ENCODE measurements at regions not wholly inside any gene's neighbourhood (a gene's known extent, or its start where the extent isn't known, plus 50 kb on each side); places are given as distances from the start of the nearest gene placed in this dataset.
A peak's percentile ranks its signal among the peaks of the same experiment; 100 is the strongest.

DNA sequence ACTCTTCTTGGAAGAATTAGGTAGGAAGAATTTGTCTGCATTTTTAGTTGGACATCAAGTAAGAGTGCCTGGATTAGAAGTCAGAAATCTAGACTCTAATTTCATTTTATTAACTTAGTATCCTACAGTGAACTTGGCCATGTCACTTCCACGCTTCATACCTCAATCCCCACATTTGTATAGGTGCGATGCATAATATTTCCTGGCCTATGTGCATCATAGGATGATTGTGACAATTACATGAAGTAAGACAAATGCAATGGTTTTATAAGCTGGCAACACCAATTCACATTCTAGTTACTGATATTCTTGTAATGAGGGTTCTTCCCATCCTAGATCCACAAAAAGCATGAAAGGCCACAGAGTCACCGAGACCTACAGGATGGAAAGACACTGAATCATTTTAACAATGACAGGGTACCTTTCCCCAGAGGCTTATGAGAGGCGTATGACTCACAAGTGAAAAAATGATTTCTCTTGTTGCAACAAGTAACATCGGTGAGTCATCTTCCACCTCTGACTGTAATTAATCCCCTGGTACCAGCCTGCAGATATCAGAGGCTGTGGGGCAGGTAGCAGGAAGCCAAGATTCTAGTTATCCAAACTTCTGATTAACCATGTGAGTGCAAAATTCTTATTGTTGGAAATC lies 56.0 kb upstream of the OR5AK2 start:
- TF ChIP-seq JUND (IDR thresholded peaks at IDR 0.05; ENCODE audit: low read depth), result no peak
- in situ Hi-C loops (cut with HindIII; ENCODE audit: low pct_unique_long_range_greater_than_20kb, low sequenced_read_pairs), result no loop called here
- DNase-seq (ENCODE audit: low read depth in 1 of 2, low spot score in 1 of 2), result no peak

DNA sequence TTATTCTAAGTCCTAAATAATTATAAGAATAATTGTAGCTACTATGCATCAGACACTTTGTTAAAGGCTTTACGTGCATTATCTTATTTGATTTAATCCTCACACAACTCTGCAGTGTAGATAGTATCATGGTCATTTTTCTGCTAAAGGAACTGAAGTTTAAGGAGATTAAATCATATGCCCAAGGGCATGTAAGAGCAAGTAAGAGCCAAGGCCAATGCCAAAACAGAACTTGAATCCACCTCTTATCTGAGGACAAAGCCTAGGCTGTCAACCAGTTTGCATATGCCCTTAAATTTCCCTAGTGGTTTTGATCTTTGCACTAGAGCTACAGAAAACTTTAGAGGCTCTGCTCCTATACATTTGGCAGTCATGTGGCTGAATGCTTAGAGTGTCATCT lies 65.6 kb upstream of the OR5AK2 start:
- peak in 1 of 2 experiments; percentile 9 for DNase-seq (ENCODE audit: low read depth in 1 of 2, low spot score in 1 of 2)
- no peak for TF ChIP-seq JUND (IDR thresholded peaks at IDR 0.05; ENCODE audit: low read depth)
- in situ Hi-C loops (cut with HindIII; ENCODE audit: low pct_unique_long_range_greater_than_20kb, low sequenced_read_pairs), result no loop called here

DNA sequence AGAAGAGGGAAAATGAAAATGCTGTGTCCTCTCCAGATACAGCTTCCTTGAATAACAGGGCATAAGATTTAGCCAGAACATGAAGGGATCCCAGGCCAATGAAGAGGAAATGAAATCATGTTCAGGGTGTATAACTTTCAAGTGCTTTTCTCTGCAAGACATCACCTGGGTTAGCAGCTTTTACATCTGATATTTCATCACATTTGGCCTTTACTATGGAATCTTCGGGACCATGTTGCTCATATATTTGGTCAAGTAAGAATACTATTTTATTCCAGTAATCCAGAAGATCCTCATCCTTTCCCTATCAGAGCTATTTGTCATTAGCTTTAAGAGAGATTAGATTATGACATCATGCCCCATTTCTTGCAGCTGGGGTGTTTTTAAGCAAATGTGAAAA lies 66.3 kb upstream of the OR5AK2 start:
- in situ Hi-C loops (cut with HindIII; ENCODE audit: low pct_unique_long_range_greater_than_20kb, low sequenced_read_pairs), result no loop called here
- no peak for DNase-seq (ENCODE audit: low read depth in 1 of 2, low spot score in 1 of 2)
- no peak for TF ChIP-seq JUND (IDR thresholded peaks at IDR 0.05; ENCODE audit: low read depth)

GRCh38 chr11:56917708-56918400 lies 70.9 kb upstream of the OR5AK2 start:
- in situ Hi-C loops (cut with HindIII; ENCODE audit: low pct_unique_long_range_greater_than_20kb, low sequenced_read_pairs), result no loop called here
- DNase-seq (ENCODE audit: low read depth in 1 of 2, low spot score in 1 of 2), result no peak
- TF ChIP-seq JUND (IDR thresholded peaks at IDR 0.05; ENCODE audit: low read depth), result no peak

DNA sequence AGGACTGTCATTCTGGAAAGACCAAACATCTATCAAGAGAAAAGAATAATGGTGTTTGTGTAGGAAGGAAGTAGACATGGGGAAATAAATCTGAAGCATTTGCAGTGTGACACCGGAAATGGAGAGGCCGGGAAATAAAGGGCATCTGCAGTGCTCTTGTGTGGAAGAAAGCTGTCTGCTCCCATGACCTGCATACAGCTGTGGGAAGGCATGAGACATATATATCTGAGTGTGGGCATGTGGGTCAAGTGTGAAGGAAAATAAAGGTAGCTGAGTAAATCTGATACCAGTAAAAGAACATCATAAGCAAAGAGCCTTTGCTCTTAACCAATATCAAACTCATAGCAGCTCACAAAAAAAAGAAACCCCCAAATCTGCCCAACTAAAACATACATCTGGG lies 72.1 kb upstream of the OR5AK2 start:
- no peak for DNase-seq (ENCODE audit: low read depth in 1 of 2, low spot score in 1 of 2)
- in situ Hi-C loops (cut with HindIII; ENCODE audit: low pct_unique_long_range_greater_than_20kb, low sequenced_read_pairs), result no loop called here
- no peak for TF ChIP-seq JUND (IDR thresholded peaks at IDR 0.05; ENCODE audit: low read depth)

DNA sequence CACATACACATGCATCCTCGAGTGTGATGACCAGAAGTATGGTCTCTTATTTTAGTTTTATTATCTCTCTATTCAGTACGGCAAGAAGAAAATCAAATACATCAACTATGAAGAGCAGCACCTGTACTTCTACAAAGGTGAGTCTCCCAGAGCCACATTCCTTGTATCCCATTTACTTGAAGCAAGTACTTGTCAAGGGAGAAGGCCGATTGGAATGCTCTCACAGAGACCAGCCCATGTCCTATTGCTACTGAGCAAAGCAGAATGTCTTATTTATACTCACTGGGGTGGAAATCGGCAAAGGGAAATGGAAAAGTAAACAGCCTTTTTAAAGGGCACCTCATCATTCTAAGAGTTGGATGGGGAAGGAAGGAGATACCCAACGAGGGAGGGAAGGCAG lies 72.6 kb upstream of the OR5AK2 start:
- no peak for DNase-seq (ENCODE audit: low read depth in 1 of 2, low spot score in 1 of 2)
- TF ChIP-seq JUND (IDR thresholded peaks at IDR 0.05; ENCODE audit: low read depth), result no peak
- in situ Hi-C loops (cut with HindIII; ENCODE audit: low pct_unique_long_range_greater_than_20kb, low sequenced_read_pairs), result no loop called here

DNA sequence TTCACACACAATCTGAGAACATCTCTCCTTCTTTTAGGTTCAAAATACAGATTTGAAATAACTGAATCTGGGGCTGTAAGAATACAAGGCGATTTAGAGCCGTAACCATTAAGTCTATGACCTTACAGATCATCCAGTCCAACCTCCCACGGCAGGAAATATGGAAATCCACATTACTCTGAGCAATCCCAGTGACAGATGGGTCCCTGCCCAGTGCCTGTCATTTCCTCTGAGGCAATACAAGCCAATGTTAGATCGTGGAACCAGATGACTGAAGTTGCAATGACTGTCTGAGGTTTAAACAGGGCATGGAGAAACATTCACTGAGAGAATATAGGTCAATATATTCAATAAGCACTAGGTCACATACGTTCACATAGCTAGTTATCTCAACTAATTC lies 77.4 kb upstream of the OR5AK2 start:
- in situ Hi-C loops (cut with HindIII; ENCODE audit: low pct_unique_long_range_greater_than_20kb, low sequenced_read_pairs), result no loop called here
- TF ChIP-seq JUND (IDR thresholded peaks at IDR 0.05; ENCODE audit: low read depth), result no peak
- DNase-seq (ENCODE audit: low read depth in 1 of 2, low spot score in 1 of 2), result no peak

DNA sequence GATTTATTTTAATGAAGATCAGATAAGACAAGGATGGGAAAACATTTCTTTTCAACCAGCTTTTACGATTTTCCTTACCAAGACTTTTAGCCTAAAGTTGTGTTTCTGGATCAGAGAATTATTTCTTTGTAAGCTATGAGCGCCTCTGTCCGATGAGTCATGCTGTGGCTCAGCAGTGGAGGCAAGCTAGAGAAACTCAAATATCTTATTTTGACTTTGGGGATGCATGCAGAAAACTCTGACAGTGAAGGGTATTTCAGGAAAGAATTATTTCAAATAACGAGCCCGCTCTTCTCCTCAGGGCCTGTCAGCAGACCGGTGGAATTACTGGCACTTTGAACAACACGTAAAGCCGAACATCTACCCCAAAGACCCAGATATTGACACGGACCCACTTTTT lies 77.9 kb upstream of the OR5AK2 start:
- in situ Hi-C loops (cut with HindIII; ENCODE audit: low pct_unique_long_range_greater_than_20kb, low sequenced_read_pairs), result no loop called here
- TF ChIP-seq JUND (IDR thresholded peaks at IDR 0.05; ENCODE audit: low read depth), result no peak
- no peak for DNase-seq (ENCODE audit: low read depth in 1 of 2, low spot score in 1 of 2)

DNA sequence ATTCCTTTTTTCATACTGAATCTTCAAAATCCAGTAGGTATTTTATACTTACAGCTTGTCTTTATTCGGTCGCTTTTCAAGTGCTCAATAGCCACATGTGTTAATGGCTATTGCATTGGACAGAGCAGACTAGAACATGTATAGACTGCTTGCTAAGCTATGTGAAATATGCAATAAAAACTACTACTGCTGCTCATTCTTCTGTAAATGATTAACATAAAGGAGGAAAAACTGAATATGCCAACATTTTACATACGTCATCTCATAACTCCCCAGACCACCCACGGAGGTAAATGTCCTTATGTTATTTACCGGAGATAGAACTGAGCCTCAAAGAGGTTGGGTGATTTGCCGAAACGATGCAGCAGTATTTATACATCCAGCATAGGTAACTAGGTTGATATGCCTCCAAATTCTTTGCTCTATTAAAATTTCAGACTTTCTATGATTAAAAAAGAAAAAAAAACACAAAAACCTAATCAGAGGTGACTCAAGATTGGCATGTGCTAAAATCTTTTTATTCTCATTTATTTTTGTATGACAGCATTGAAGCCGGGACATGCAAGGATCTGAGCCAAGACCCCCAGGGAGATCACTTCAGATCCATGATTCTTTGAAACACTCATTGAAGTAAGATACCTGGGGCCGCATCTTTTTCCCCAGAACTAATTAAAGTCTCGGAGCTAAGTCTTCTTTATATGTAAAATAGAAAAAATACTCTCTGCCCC lies 78.5 kb upstream of the OR5AK2 start:
- no peak for TF ChIP-seq JUND (IDR thresholded peaks at IDR 0.05; ENCODE audit: low read depth)
- in situ Hi-C loops (cut with HindIII; ENCODE audit: low pct_unique_long_range_greater_than_20kb, low sequenced_read_pairs), result no loop called here
- DNase-seq (ENCODE audit: low read depth in 1 of 2, low spot score in 1 of 2), result no peak

DNA sequence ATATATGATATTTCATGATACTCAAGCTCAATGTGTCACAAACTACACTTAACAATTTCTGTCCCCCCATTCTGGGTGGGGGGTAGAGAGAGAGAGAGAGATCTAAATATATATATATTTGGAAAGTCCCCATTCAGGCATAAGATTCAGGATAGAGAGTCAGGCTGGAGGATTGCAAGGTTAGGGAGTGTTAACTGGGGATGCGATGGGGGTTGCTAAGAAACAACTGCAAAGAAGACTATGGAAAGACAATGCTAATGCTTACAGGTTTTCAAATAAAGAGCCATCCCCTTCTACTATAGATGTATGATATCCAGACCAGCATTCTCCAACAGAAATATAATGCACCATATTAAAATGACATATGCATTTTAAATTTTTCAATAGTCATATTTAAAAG lies 79.2 kb upstream of the OR5AK2 start:
- TF ChIP-seq JUND (IDR thresholded peaks at IDR 0.05; ENCODE audit: low read depth), result no peak
- in situ Hi-C loops (cut with HindIII; ENCODE audit: low pct_unique_long_range_greater_than_20kb, low sequenced_read_pairs), result no loop called here

GRCh38 chr11:56909080-56909479 lies 79.6 kb upstream of the OR5AK2 start:
- in situ Hi-C loops (cut with HindIII; ENCODE audit: low pct_unique_long_range_greater_than_20kb, low sequenced_read_pairs), result no loop called here
- TF ChIP-seq JUND (IDR thresholded peaks at IDR 0.05; ENCODE audit: low read depth), result no peak
- DNase-seq (ENCODE audit: low read depth in 1 of 2, low spot score in 1 of 2), result no peak

More for the DNA sequence above, 79.2 kb upstream of the OR5AK2 start:
- DNase-seq (ENCODE audit: low read depth in 1 of 2, low spot score in 1 of 2), result no peak

- no peak for TF ChIP-seq JUND (IDR thresholded peaks at IDR 0.05; ENCODE audit: low read depth)
- in situ Hi-C loops (cut with HindIII; ENCODE audit: low pct_unique_long_range_greater_than_20kb, low sequenced_read_pairs), result no loop called here
- DNase-seq (ENCODE audit: low read depth in 1 of 2, low spot score in 1 of 2), result no peak
Measured at GRCh38 chr11:56906683-56907148, 82.0 kb upstream of the OR5AK2 start.

DNA sequence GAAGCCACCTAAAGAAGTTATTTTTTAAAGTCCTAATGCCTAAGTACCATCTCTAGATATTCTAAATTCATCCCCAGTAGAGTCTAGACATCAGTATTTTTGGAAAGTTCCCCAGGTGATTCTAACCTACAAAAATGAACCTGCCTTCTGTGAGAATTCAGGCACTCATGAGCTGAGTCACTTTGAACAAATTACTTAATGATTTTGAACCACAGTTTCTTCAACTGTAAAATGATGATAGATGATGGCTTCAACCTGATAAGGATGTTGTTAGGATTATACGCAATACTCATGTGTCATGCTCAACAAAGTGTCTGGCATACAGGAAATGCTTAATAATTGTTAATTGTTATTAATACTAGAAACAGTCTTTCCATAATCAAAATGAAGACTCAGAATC lies 82.8 kb upstream of the OR5AK2 start:
- in situ Hi-C loops (cut with HindIII; ENCODE audit: low pct_unique_long_range_greater_than_20kb, low sequenced_read_pairs), result no loop called here
- DNase-seq (ENCODE audit: low read depth in 1 of 2, low spot score in 1 of 2), result no peak
- no peak for TF ChIP-seq JUND (IDR thresholded peaks at IDR 0.05; ENCODE audit: low read depth)

All from T47D (cell line).